ENCODE measurements at regions not wholly inside any gene's neighbourhood (a gene's known extent, or its start where the extent isn't known, plus 50 kb on each side); places are given as distances from the start of the nearest gene placed in this dataset.

DNA sequence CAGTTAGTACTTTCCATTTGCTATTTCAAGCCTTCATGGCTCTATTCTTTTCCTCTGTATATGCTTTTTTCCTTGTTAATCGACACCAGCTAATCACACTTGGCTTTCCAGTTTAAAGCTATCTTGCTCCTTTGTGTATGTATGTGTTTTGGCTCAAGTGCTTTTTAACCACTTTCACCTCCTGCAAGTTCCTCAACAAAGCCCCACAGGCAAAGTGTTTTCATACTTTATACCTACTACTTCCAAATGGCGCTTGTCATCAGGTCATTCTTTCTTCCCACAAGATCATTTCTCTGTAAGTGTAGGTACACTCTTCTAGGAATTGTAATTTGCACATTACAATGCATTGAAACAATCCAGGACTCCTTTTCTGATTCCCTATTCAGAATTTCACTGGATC, 64.0 kb upstream of the FIGN start:
- TF ChIP-seq POLR2A (IDR thresholded peaks at IDR 0.05), result no peak
- TF ChIP-seq, protein P1, sequence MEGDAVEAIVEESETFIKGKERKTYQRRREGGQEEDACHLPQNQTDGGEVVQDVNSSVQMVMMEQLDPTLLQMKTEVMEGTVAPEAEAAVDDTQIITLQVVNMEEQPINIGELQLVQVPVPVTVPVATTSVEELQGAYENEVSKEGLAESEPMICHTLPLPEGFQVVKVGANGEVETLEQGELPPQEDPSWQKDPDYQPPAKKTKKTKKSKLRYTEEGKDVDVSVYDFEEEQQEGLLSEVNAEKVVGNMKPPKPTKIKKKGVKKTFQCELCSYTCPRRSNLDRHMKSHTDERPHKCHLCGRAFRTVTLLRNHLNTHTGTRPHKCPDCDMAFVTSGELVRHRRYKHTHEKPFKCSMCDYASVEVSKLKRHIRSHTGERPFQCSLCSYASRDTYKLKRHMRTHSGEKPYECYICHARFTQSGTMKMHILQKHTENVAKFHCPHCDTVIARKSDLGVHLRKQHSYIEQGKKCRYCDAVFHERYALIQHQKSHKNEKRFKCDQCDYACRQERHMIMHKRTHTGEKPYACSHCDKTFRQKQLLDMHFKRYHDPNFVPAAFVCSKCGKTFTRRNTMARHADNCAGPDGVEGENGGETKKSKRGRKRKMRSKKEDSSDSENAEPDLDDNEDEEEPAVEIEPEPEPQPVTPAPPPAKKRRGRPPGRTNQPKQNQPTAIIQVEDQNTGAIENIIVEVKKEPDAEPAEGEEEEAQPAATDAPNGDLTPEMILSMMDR (IDR thresholded peaks at IDR 0.05), result no peak
- WGBS, 2 donors, result 80 to 82% methylated on average over 2 of the region's 2 CpGs
- DNase-seq, result no peak
- Histone ChIP-seq H3K9me3 (no peaks in the 10 kb centered on the region), H3K27ac (no peak overlapping the region), H3K4me3 (no peak overlapping the region), H3K36me3 (ENCODE audit: low read depth, missing control alignments) (no peaks in the 10 kb centered on the region), H3K27me3 (no peaks in the 10 kb centered on the region), H3K4me1 (no peaks in the 10 kb centered on the region)
- intact Hi-C loops (cut with DNase I; ENCODE audit: low total_unique reads), result no loop called here

DNA sequence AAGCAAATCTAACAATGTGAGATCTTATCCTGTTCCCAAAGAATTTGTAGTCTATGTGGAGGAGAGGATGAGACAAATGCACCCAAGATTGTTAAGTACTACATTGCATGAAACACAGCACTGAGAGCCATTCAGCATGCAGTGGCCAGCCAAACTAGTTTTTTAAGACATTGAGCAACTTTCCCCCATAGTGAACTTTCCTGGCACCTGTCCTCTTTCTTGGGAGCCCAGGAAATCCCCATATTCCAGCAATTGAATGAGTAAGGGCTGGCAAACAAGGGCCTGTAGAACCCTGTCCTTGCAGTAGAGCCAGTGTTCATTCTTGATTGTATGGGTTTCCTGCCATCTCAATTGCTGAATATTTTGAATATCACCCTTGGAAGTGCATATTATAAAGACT, 58.8 kb upstream of the FIGN start:
- Histone ChIP-seq H3K27me3 (no peaks in the 10 kb centered on the region), H3K36me3 (ENCODE audit: low read depth, missing control alignments) (no peaks in the 10 kb centered on the region), H3K4me3 (no peak overlapping the region), H3K27ac (no peak overlapping the region), H3K9me3 (no peaks in the 10 kb centered on the region), H3K4me1 (no peaks in the 10 kb centered on the region)
- no peak for DNase-seq
- intact Hi-C loops (cut with DNase I; ENCODE audit: low total_unique reads), result no loop called here
- TF ChIP-seq POLR2A (IDR thresholded peaks at IDR 0.05), result no peak

Small RNA genes lying in the stretch of these regions (small RNA-seq; reads per million reads assigned to genes)
- 0 reads per million in 2 donors for gene CYP2C56P

All from testis (tissue), 2 donors.